NB4 (cell line): ENCODE measurements at regions not wholly inside any gene's neighbourhood (a gene's known extent, or its start where the extent isn't known, plus 50 kb on each side); places are given as distances from the start of the nearest gene placed in this dataset.

ENCODE experiments used
- DNase-seq: peaks from one replicate; pipeline ENCODE4 v3.0.0; 2010; ENCODE audit warnings: low read depth
- H3K4me3 ChIP-seq: one replicate; pipeline ENCODE4 v1.5.1; 2011; ENCODE audit warnings: mild to moderate bottlenecking, low read depth, low read length, moderate library complexity
- MYC ChIP-seq: IDR thresholded peaks from 2 replicates; pipeline ENCODE4 v1.6.1; 2011; ENCODE audit warnings: low read depth, low read length
- POLR2A ChIP-seq: IDR thresholded peaks from 2 replicates; pipeline ENCODE4 v1.6.1; 2011; ENCODE audit warnings: mild to moderate bottlenecking; ENCODE audit not compliant: insufficient read length; ENCODE audit errors: extremely low read depth
- TF ChIP-seq, protein P1 (sequence below): IDR thresholded peaks from one replicate; pipeline ENCODE4 v1.5.1; 2012; ENCODE audit warnings: low read depth, low read length
- TF ChIP-seq, protein P2 (sequence below): IDR thresholded peaks from 2 replicates; pipeline ENCODE4 v1.6.1; 2011; ENCODE audit warnings: low read depth, low read length

DNA sequence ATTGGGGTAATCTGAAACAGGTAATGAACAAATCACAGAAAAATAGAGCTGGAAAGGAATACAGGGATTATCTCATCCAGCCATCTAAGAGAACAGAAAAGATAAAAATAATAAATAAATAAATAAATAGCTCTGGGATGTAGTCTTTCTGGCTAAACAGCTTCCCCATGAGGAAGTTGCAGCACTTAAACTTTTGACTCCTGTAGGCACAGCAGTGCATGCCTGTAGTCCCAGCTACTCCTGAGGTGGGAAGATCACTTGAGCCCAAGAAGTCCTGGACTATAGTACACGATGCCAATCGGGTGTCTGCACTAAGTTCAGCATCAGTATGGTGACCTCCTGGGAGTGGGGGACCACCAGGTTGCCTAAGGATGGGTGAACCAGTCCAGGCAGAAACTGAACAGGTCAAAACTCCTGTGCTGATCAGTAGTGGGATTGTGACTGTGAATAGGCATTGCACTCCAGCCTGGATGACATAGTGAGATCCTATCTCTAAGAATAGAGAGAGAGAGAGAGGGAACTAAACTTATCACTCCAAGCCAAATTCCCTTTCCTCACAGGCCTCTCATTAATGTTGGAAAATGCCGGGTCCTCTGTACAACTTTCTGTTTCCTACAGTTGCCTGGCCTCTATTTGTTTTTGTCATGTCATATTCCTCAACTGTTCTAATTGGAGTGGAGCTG, 61.7 kb upstream of the CDK13 start:
- TF ChIP-seq, protein P1, sequence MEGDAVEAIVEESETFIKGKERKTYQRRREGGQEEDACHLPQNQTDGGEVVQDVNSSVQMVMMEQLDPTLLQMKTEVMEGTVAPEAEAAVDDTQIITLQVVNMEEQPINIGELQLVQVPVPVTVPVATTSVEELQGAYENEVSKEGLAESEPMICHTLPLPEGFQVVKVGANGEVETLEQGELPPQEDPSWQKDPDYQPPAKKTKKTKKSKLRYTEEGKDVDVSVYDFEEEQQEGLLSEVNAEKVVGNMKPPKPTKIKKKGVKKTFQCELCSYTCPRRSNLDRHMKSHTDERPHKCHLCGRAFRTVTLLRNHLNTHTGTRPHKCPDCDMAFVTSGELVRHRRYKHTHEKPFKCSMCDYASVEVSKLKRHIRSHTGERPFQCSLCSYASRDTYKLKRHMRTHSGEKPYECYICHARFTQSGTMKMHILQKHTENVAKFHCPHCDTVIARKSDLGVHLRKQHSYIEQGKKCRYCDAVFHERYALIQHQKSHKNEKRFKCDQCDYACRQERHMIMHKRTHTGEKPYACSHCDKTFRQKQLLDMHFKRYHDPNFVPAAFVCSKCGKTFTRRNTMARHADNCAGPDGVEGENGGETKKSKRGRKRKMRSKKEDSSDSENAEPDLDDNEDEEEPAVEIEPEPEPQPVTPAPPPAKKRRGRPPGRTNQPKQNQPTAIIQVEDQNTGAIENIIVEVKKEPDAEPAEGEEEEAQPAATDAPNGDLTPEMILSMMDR: no peak
- peak; percentile 16 for DNase-seq
- H3K4me3 ChIP-seq: no peak overlapping the region

DNA sequence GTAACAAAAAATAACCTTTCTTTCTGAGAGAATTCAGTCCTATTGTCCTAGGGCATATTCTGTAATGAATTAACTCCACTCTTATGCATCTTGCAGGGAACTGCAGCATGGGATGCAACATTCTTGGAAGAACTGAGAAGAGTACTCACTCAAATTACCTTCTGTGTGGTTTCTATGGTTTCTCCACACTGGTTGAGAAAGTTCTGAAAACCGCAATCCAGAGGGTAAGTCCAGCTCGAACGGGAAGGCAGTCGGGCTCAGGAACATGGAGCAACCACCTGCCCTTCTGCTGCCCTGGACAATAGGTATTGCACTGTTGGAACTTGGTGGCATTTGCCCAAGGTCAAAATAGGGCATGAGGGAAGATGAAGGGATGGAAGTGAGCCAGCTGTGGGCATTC, 59.6 kb upstream of the CDK13 start:
- peak; percentile 26 for DNase-seq
- TF ChIP-seq, protein P1: no peak
- TF ChIP-seq, protein P2, sequence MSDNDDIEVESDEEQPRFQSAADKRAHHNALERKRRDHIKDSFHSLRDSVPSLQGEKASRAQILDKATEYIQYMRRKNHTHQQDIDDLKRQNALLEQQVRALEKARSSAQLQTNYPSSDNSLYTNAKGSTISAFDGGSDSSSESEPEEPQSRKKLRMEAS: no peak
- TF ChIP-seq POLR2A (no peak), MYC (no peak)
- H3K4me3 ChIP-seq: no peak overlapping the region

DNA sequence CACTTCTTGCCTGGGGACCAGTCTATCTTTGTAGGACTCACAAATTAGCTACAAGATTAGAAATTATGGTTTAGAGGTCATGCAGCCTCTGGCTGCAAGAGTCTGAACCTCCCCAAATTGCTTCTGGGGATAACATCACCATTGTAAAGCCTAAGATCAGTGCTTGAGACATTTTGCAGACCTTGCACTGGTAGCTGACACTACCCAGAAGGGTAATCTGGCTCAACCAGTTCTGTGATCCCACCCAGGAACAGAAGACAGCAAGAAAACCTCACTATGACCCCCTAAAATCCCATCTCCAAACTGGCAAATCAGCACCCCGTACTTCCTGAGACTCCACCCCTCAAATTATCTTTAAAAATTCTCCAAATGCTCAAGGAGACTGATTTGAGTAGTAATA, 58.2 kb upstream of the CDK13 start:
- no peak for DNase-seq
- no peak overlapping the region for H3K4me3 ChIP-seq
- TF ChIP-seq MYC (no peak), POLR2A (no peak)
- TF ChIP-seq, protein P1: no peak
- TF ChIP-seq, protein P2: no peak

DNA sequence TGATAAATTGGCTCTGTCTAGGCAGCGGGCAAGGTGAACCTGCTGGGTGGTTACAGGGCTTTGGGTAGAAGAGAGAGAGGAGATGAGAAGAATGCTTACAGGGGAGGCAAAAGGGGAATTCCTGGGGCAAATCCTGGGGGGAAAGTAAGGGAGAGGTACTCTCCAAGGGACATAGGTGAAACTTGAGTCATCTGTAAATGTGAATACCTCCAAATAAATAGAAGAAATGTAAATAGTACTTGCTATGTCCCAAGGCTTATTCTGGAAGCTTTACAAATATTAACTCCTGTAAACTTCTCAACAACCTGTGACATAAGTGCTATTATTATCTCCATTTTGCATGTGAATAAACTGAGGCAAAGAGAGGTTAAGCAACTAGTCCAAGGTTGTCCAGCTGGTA, 57.7 kb upstream of the CDK13 start:
- no peak overlapping the region for H3K4me3 ChIP-seq
- no peak for DNase-seq
- TF ChIP-seq MYC (no peak), POLR2A (no peak)
- TF ChIP-seq, protein P2: no peak
- TF ChIP-seq, protein P1: no peak

DNA sequence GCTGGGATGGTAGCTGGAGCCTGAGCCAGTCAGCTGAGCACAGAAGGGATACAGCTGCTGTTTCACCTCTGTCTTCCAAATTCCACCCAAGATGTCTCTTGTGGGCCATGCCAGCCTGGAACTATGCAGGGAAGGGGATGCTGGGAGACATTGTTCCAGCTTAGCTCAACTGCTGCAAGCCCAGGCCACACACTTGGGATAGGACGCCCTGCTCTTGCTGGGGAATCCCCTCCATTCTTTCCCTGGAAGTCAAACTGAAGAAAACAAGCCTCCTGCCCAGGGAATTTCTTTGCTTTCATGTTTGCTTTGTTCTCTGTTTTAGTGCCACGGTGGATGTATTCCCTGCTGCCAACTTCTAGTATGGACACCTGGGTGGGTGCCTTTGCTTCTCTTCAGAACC, 55.2 kb upstream of the CDK13 start:
- no peak for DNase-seq
- H3K4me3 ChIP-seq: no peak overlapping the region
- TF ChIP-seq MYC (no peak), POLR2A (no peak)
- TF ChIP-seq, protein P2: no peak
- TF ChIP-seq, protein P1: no peak

DNA sequence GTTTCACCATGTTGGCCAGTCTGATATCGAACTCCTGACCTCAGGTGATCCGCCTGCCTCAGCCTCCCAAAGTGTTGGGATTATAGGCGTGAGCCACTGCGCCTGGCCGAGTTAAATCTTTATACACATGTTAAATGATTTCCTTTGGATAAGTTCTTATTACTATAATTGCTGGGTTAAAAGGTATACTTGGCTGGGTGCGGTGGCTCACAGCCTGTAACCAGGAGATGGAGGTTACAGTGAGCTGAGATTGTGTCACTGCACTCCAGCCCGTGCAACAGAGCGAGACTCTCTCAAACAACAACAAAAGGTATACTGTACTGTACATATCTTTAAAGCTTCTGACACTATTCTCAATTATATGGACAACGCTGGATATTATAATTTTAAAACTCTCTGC, 53.2 kb upstream of the CDK13 start:
- DNase-seq: no peak
- no peak overlapping the region for H3K4me3 ChIP-seq
- TF ChIP-seq POLR2A: no peak
- TF ChIP-seq, protein P2: no peak
- TF ChIP-seq MYC: no peak
- TF ChIP-seq, protein P1: no peak
